Stomach (tissue), 4 donors: ENCODE measurements at regions not wholly inside any gene's neighbourhood (a gene's known extent, or its start where the extent isn't known, plus 50 kb on each side); places are given as distances from the start of the nearest gene placed in this dataset.

Source experiments
- POLR2A ChIP-seq, 4 donors: fragments of 450-650 bp; IDR thresholded peaks; one replicate each; pipeline ENCODE4 v1.6.1; 2016; ENCODE audit warnings: antibody characterized with exemption in 4 of 4, control low read depth in 2 of 4, mild to moderate bottlenecking in 1 of 4, moderate library complexity in 1 of 4
- POLR2AphosphoS5 ChIP-seq, 3 donors: sonication (generic); formaldehyde crosslinking; IDR thresholded peaks; one replicate each; pipeline ENCODE4 v1.6.1; 2016; ENCODE audit warnings: antibody characterized with exemption in 3 of 3
- TF ChIP-seq, protein P1 (sequence below), 7 experiments: fragments of 450-650 bp in 4 of 7; fragments of 200-600 bp in 3 of 7; sonication (generic) in 3 of 7; IDR thresholded peaks; one replicate each; pipeline ENCODE4 v1.5.1; 2016 to 2019; ENCODE audit warnings: antibody characterized with exemption in 7 of 7, control low read depth in 2 of 7, mild to moderate bottlenecking in 1 of 7

DNA sequence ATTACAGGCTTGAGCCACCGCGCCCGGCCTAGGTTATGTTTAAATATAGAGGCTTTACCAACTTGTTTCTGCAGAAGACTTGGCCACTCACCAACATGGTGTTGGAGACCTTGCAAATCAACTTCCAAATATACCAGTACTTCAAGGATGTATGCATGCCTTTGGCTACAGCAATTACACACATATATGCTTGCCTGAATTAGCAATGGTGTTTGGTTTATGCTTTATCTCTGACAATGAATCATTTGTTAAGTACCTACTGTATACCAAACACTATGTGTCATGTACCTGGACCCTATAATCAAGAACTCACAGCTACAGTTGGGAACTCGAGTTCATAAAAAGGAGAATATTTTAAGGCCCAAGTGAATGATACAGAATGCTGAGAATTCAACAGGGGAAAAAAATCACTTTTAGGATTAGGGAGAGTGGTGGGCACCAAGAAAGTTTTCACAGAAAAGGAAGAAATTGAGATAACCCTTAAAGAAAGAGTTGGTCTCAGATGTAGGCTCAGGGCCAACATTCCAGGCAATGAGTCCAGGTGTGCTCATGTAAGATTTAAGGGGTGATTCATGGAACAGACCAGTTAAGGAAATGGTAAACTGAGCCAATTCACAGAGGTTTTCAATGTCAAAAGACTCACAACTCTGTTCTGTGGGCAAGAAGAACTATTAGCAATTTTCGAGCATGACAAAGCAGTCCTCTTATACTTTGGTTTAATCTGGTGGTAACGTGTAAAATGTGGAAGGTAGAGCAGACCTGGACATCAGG is 98.9 kb downstream of the BCOR start:
- TF ChIP-seq, protein P1, sequence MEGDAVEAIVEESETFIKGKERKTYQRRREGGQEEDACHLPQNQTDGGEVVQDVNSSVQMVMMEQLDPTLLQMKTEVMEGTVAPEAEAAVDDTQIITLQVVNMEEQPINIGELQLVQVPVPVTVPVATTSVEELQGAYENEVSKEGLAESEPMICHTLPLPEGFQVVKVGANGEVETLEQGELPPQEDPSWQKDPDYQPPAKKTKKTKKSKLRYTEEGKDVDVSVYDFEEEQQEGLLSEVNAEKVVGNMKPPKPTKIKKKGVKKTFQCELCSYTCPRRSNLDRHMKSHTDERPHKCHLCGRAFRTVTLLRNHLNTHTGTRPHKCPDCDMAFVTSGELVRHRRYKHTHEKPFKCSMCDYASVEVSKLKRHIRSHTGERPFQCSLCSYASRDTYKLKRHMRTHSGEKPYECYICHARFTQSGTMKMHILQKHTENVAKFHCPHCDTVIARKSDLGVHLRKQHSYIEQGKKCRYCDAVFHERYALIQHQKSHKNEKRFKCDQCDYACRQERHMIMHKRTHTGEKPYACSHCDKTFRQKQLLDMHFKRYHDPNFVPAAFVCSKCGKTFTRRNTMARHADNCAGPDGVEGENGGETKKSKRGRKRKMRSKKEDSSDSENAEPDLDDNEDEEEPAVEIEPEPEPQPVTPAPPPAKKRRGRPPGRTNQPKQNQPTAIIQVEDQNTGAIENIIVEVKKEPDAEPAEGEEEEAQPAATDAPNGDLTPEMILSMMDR (IDR thresholded peaks at IDR 0.05) = no peak
- TF ChIP-seq POLR2A (IDR thresholded peaks at IDR 0.05) (no peak), POLR2AphosphoS5 (IDR thresholded peaks at IDR 0.05) (no peak)
